HEK293T (cell line): ENCODE measurements at regions not wholly inside any gene's neighbourhood (a gene's known extent, or its start where the extent isn't known, plus 50 kb on each side); places are given as distances from the start of the nearest gene placed in this dataset.

Experiments used
- PKNOX1 ChIP-seq: fragments of 450-650 bp; IDR thresholded peaks from 2 replicates; pipeline ENCODE4 v1.6.1; 2016
- SP1 ChIP-seq: fragments of 450-650 bp; IDR thresholded peaks from 2 replicates; pipeline ENCODE4 v1.6.1; 2017

- no peak for TF ChIP-seq PKNOX1
- TF ChIP-seq SP1 = no peak
These were observed 72.9 kb upstream of the RGS4 start for GRCh38 chr1:162996261-162996660.
